H1 (cell line): ENCODE measurements at regions not wholly inside any gene's neighbourhood (a gene's known extent, or its start where the extent isn't known, plus 50 kb on each side); places are given as distances from the start of the nearest gene placed in this dataset.

ENCODE experiments used
- CTCF ChIA-PET: fragments of 300-600 bp; sonication (Branson Sonifier 250); formaldehyde crosslinking; loops from one replicate; lab custom pipeline; 2021; ENCODE audit not compliant: partially characterized antibody; lab: Charles Lee
- POLR2A ChIA-PET: fragments of 300-600 bp; sonication (Branson Sonifier 250); formaldehyde crosslinking; loops from one replicate; lab custom pipeline; 2021; ENCODE audit warnings: inconsistent platforms; ENCODE audit not compliant: partially characterized antibody; lab: Charles Lee
- DNase-seq, 2 experiments: peaks; one replicate each; pipeline versions ENCODE4 v3.0.0 to v3.0.0-alpha.2; 2010 to 2022; ENCODE audit warnings: low spot score in 2 of 2, low read depth in 1 of 2, mixed read lengths in 1 of 2
- FAIRE-seq: peaks from 2 replicates; lab custom pipeline; 2011; peaks lifted over from hg19 to GRCh38; lab: Jason Lieb, UNC
- H2AFZ ChIP-seq: 2 replicates; pipeline ENCODE4 v1.8.1; 2012; ENCODE audit warnings: low read length, inconsistent platforms
- H2AK5ac ChIP-seq: 2 replicates; pipeline ENCODE4 v1.6.1; 2013; ENCODE audit warnings: low read depth, low read length
- H2BK120ac ChIP-seq: replicated peaks from 2 replicates; pipeline ENCODE3; 2013; ENCODE audit warnings: low read depth, low read length, inconsistent platforms
- H2BK12ac ChIP-seq: 2 replicates; pipeline ENCODE4 v1.6.1; 2013; ENCODE audit warnings: low read depth, low read length
- H2BK15ac ChIP-seq: 2 replicates; pipeline ENCODE4 v1.6.1; 2013; ENCODE audit warnings: low read length
- H2BK20ac ChIP-seq: 2 replicates; pipeline ENCODE4 v1.6.1; 2013; ENCODE audit warnings: low read length
- H2BK5ac ChIP-seq: 2 replicates; pipeline ENCODE4 v1.6.1; 2013; ENCODE audit warnings: low read depth, low read length
- H3K14ac ChIP-seq: 2 replicates; pipeline ENCODE4 v1.6.1; 2013; ENCODE audit warnings: inconsistent platforms; ENCODE audit not compliant: insufficient read length
- H3K18ac ChIP-seq: 2 replicates; pipeline ENCODE4 v1.6.1; 2013; ENCODE audit warnings: low read length; ENCODE audit errors: extremely low read depth
- H3K23ac ChIP-seq: 2 replicates; pipeline ENCODE4 v1.6.1; 2013; ENCODE audit warnings: inconsistent platforms; ENCODE audit not compliant: insufficient read length
- H3K23me2 ChIP-seq: 2 replicates; pipeline ENCODE4 v1.6.1; 2013; ENCODE audit warnings: low read depth, low read length
- H3K27ac ChIP-seq: 2 replicates; pipeline ENCODE4 v1.6.1; 2011; ENCODE audit warnings: low read depth, low read length, inconsistent platforms
- H3K27me3 ChIP-seq, 4 experiments: replicated peaks in 1 of 4; 1 replicate in 1 of 4; 2 replicates in 3 of 4; pipeline versions ENCODE4 v1.6.1 to v1.8.1; 2011 to 2013; ENCODE audit warnings: low read length in 3 of 4, mild to moderate bottlenecking in 3 of 4, inconsistent platforms in 2 of 4, mixed read lengths in 2 of 4, moderate library complexity in 1 of 4; ENCODE audit not compliant: control insufficient read depth in 3 of 4, insufficient read depth in 3 of 4; ENCODE audit errors: extremely low read depth in 1 of 4
- H3K36me3 ChIP-seq, 4 experiments: 2 replicates each; pipeline versions ENCODE4 v1.6.1 to v1.8.1; 2011 to 2013; ENCODE audit warnings: mild to moderate bottlenecking in 4 of 4, low read length in 3 of 4, moderate library complexity in 2 of 4, control low read depth in 1 of 4, inconsistent platforms in 1 of 4; ENCODE audit not compliant: insufficient read depth in 4 of 4, control insufficient read depth in 2 of 4
- H3K4ac ChIP-seq: replicated peaks from 2 replicates; pipeline ENCODE3; 2013; ENCODE audit warnings: low read length, low read depth, mixed read lengths, inconsistent platforms; ENCODE audit not compliant: insufficient read length
- H3K4me1 ChIP-seq, 4 experiments: replicated peaks in 1 of 4; 1 replicate in 1 of 4; 2 replicates in 3 of 4; pipeline versions ENCODE4 v1.6.1 to v1.8.1; 2011 to 2013; ENCODE audit warnings: low read length in 3 of 4, inconsistent platforms in 2 of 4, mixed read lengths in 1 of 4; ENCODE audit not compliant: insufficient read depth in 4 of 4, control insufficient read depth in 3 of 4
- H3K4me2 ChIP-seq, 2 experiments: 2 replicates each; pipeline versions ENCODE4 v1.6.1 to v1.8.1; 2011 to 2013; ENCODE audit warnings: low read depth in 2 of 2, low read length in 2 of 2, control low read depth in 1 of 2, inconsistent platforms in 1 of 2, mild to moderate bottlenecking in 1 of 2; ENCODE audit not compliant: insufficient read depth in 1 of 2
- H3K4me3 ChIP-seq, 4 experiments: fragments of 200-600, 300-600 bp in 1 of 4; sonication (generic), shearing (Covaris generic), sonication (Bioruptor Twin) in 1 of 4; 2 replicates each; pipeline versions ENCODE4 v1.5.1 to v1.8.1; 2011 to 2016; ENCODE audit warnings: low read length in 4 of 4, low read depth in 3 of 4, control low read depth in 2 of 4, inconsistent platforms in 2 of 4, mild to moderate bottlenecking in 2 of 4, mixed read lengths in 1 of 4, moderate library complexity in 1 of 4; ENCODE audit not compliant: insufficient read depth in 2 of 4; ENCODE audit errors: extremely low read depth in 1 of 4
- H3K56ac ChIP-seq: replicated peaks from 2 replicates; pipeline ENCODE3; 2013; ENCODE audit warnings: low read depth, mild to moderate bottlenecking, mixed read lengths, low read length, inconsistent platforms; ENCODE audit not compliant: insufficient read length
- H3K79me1 ChIP-seq: 2 replicates; pipeline ENCODE4 v1.6.1; 2013; ENCODE audit warnings: low read depth, low read length, control low read depth
- H3K79me2 ChIP-seq, 2 experiments: 2 replicates each; pipeline versions ENCODE4 v1.6.1 to v1.8.1; 2012 to 2013; ENCODE audit warnings: low read length in 2 of 2, mild to moderate bottlenecking in 2 of 2, inconsistent platforms in 1 of 2; ENCODE audit not compliant: insufficient read depth in 2 of 2, control insufficient read depth in 1 of 2
- H3K9ac ChIP-seq, 4 experiments: replicated peaks in 1 of 4; 1 replicate in 1 of 4; 2 replicates in 3 of 4; pipeline versions ENCODE4 v1.6.1 to v1.8.1; 2011 to 2013; ENCODE audit warnings: low read depth in 3 of 4, low read length in 3 of 4, control low read depth in 2 of 4, mild to moderate bottlenecking in 2 of 4, moderate library complexity in 2 of 4, inconsistent platforms in 1 of 4; ENCODE audit errors: extremely low read depth in 1 of 4
- H3K9me3 ChIP-seq, 2 experiments: 2 replicates each; pipeline versions ENCODE4 v1.6.1 to v1.8.1; 2012 to 2013; ENCODE audit warnings: mild to moderate bottlenecking in 2 of 2, moderate library complexity in 2 of 2, control low read depth in 1 of 2, inconsistent platforms in 1 of 2, low read depth in 1 of 2, low read length in 1 of 2, mixed read lengths in 1 of 2; ENCODE audit not compliant: insufficient read depth in 2 of 2
- H4K20me1 ChIP-seq, 2 experiments: replicated peaks in 1 of 2; 2 replicates each; pipeline versions ENCODE3 to v1.8.1; 2011 to 2013; ENCODE audit warnings: inconsistent platforms in 2 of 2, low read length in 2 of 2, mild to moderate bottlenecking in 1 of 2; ENCODE audit not compliant: insufficient read depth in 2 of 2, control insufficient read depth in 1 of 2
- H4K5ac ChIP-seq: 2 replicates; pipeline ENCODE4 v1.6.1; 2013; ENCODE audit warnings: low read length, low read depth, mixed read lengths, inconsistent platforms; ENCODE audit not compliant: insufficient read length
- H4K8ac ChIP-seq: 2 replicates; pipeline ENCODE4 v1.8.0; 2013; ENCODE audit warnings: mild to moderate bottlenecking, moderate library complexity, low read length, inconsistent platforms; ENCODE audit not compliant: insufficient read depth; ENCODE audit errors: extremely low read depth
- H4K91ac ChIP-seq: replicated peaks from 2 replicates; pipeline ENCODE3; 2013; ENCODE audit warnings: low read length, mixed read lengths, inconsistent platforms; ENCODE audit not compliant: insufficient read length
- ATF2 ChIP-seq: IDR thresholded peaks from 2 replicates; pipeline ENCODE4 v1.6.1; 2012; ENCODE audit warnings: low read length, inconsistent platforms
- SP2 ChIP-seq: IDR thresholded peaks from 2 replicates; pipeline ENCODE4 v1.6.1; 2012; ENCODE audit warnings: mild to moderate bottlenecking, low read length, inconsistent platforms
- WGBS, 2 experiments: shearing (Covaris generic) in 1 of 2; methylation state at CpG; one replicate each; pipeline versions ENCODE4 v1.1.6 to v1.1.7; 2013 to 2015; ENCODE audit warnings: low lambda C conversion rate in 2 of 2, mixed read lengths in 2 of 2, inconsistent platforms in 1 of 2, low coverage in 1 of 2, missing lambda C conversion rate in 1 of 2; ENCODE audit not compliant: insufficient replicate concordance in 2 of 2, insufficient coverage in 1 of 2, insufficient read length in 1 of 2; ENCODE audit errors: extremely low coverage in 1 of 2, missing lambda C conversion rate in 1 of 2; 5-methylcytosine and 5-hydroxymethylcytosine counted together

- Histone ChIP-seq H2BK20ac (no peak overlapping the region), H3K9me3 (no peaks in the 10 kb centered on the region), H3K9ac (no peak overlapping the region), H2BK15ac (peak overlapping the region; percentile 99; the same call in 1 of the 2 replicates), H4K91ac (no peak overlapping the region), H2BK12ac (0 out of 2 replicates have a peak overlapping the region, but pooled peaks have one; percentile 5), H3K4me2 (no peak overlapping the region), H3K23ac (no peak overlapping the region), H3K4ac (no peak overlapping the region), H4K5ac (no peak overlapping the region), H3K27me3 (peaks cover 0 to 3% (median 0%) of the 10 kb centered on the region in 4 experiments; a peak in 1 of 7 replicates), H3K14ac (no peak overlapping the region), H3K23me2 (no peaks in the 10 kb centered on the region), H3K79me2 (no peaks in the 10 kb centered on the region), H2BK120ac (no peak overlapping the region), H3K79me1 (0 out of 2 replicates have a peak, but pooled peaks cover 2% of the 10 kb centered on the region), H3K4me1 (peaks cover 0 to 4% (median 2%) of the 10 kb centered on the region in 4 experiments; a peak in 4 of 7 replicates), H3K27ac (no peak overlapping the region), H3K36me3 (no peaks in the 10 kb centered on the region), H3K18ac (no peak overlapping the region; the same call in none of the 2 replicates), H4K8ac (peak overlapping the region; percentile 28; the same call in 1 of the 2 replicates), H2BK5ac (peak overlapping the region; percentile 71; the same call in 1 of the 2 replicates), H2AK5ac (0 out of 2 replicates have a peak overlapping the region, but pooled peaks have one; percentile 24), H2AFZ (no peak overlapping the region), H4K20me1 (no peaks in the 10 kb centered on the region), H3K56ac (no peak overlapping the region), H3K4me3 (no peak overlapping the region)
- CTCF ChIA-PET, result interaction anchor here (0.6 to 4.9 kb wide), 9 partner anchors 10 to 532 kb away, joined by 3 to 23 read pairs (median 3); no protein-coding TSS in a partner anchor
- FAIRE-seq, result no peak
- DNase-seq, result no peak
- POLR2A ChIA-PET, result interaction anchor here (0.7 to 1.5 kb wide), 3 partner anchors 18 to 100 kb away, joined by 3 to 4 read pairs (median 3); no protein-coding TSS in a partner anchor
- TF ChIP-seq SP2 (no peak), ATF2 (no peak)
- WGBS, 2 experiments, result 85% methylated on average over 21 of the region's 21 CpGs; no CpG with 5 or more reads in 1 of the 2 experiments
Measured at GRCh38 chr16:5234295-5235050, 136.9 kb upstream of the EEF2KMT start.
